Aorta (tissue), 5 donors: ENCODE measurements at regions not wholly inside any gene's neighbourhood (a gene's known extent, or its start where the extent isn't known, plus 50 kb on each side); places are given as distances from the start of the nearest gene placed in this dataset.

Experiments used
- ATAC-seq: fragments of 200-7000 bp; cut with Tn5 transposase; one replicate; pipeline ENCODE4 v1.9.1; 2022; ENCODE audit warnings: moderate library complexity; ENCODE audit not compliant: low FRiP score
- DNase-seq, 2 donors: peaks; one replicate each; pipeline ENCODE4 v3.0.0-alpha.2; 2020
- H3K27ac ChIP-seq, 2 donors: one replicate each; pipeline ENCODE4 v1.5.1; 2013; ENCODE audit warnings: low read length in 2 of 2, mild to moderate bottlenecking in 2 of 2, moderate library complexity in 2 of 2, control low read depth in 1 of 2, inconsistent platforms in 1 of 2, low read depth in 1 of 2
- H3K27me3 ChIP-seq, 2 donors: one replicate each; pipeline ENCODE4 v1.6.1; 2013; ENCODE audit warnings: control low read depth in 1 of 2, low read length in 1 of 2, mild to moderate bottlenecking in 1 of 2, moderate library complexity in 1 of 2; ENCODE audit not compliant: insufficient read depth in 2 of 2, control insufficient read depth in 1 of 2
- H3K36me3 ChIP-seq, 2 donors: one replicate each; pipeline ENCODE4 v1.6.1; 2013; ENCODE audit warnings: control low read depth in 1 of 2, low read length in 1 of 2, mild to moderate bottlenecking in 1 of 2; ENCODE audit not compliant: insufficient read depth in 2 of 2, control insufficient read depth in 1 of 2
- H3K4me1 ChIP-seq, 2 donors: one replicate each; pipeline ENCODE4 v1.6.1; 2013; ENCODE audit warnings: low read length in 2 of 2, control low read depth in 1 of 2, mild to moderate bottlenecking in 1 of 2, moderate library complexity in 1 of 2; ENCODE audit not compliant: insufficient read depth in 2 of 2, control insufficient read depth in 1 of 2
- H3K4me3 ChIP-seq, 2 donors: one replicate each; pipeline ENCODE4 v1.5.1; 2013; ENCODE audit warnings: low read length in 2 of 2, control low read depth in 1 of 2, mild to moderate bottlenecking in 1 of 2
- H3K9me3 ChIP-seq: one replicate; pipeline ENCODE4 v1.6.1; 2013; ENCODE audit warnings: mild to moderate bottlenecking, low read length; ENCODE audit not compliant: control insufficient read depth
- WGBS, 2 donors: extraction: QIAGEN DNeasy Blood & Tissue Kit; methylation state at CpG; one replicate each; pipeline ENCODE4 v1.1.7; 2013; 5-methylcytosine and 5-hydroxymethylcytosine counted together
- intact Hi-C, 2 donors: fragments of 100-400 bp; cut with DNase I; formaldehyde crosslinking; loops; one replicate each; pipeline versions ENCODE4 v1.14.2 to v1.15.0; 2022
- donor health status: healthy with polysubstance abuse.
- donor health status: Bipolar disorder and iron deficiency.
- donor health status: DM: no; HTN: no; CAD: no.
- donor health status: DM: no; HTN: no; CAD: no.
- donor health status: DM: yes; HTN: yes; CAD: no.

DNA sequence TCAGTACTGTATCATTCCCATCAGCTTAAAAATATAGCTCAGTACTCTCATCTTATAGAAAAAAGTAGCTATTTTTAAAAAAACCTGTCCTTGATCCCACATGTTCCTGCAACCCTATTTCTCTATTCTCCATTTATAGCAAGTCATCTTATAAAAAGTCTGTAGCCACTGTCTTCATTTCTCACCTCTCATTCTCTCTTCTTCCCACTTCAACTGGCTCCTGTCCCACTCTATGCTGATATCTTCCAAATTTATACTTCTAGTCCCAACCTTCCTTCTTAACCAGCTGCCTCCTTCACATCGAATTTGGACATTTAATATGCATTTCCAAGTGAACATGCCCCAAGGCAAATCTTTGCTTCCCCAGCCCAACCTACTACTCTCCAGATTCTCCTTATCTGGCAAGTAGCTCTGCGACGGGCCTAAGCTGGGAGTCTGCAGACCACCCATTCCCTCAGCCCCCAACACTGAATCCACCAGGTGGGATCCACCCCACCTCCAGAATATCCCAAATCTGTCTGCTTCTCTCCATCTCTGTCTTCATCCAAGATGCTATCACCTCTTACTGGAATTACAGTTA lies 52.0 kb upstream of the TANC2 start:
- WGBS, 2 donors: 85 to 91% methylated on average over 3 of the region's 3 CpGs
- no peak overlapping the region for H3K27ac ChIP-seq
- DNase-seq (no peak), ATAC-seq (no peak)
- H3K4me1 ChIP-seq: peaks cover 0 to 2% of the 10 kb centered on the region in 2 donors
- no peak overlapping the region for H3K4me3 ChIP-seq
- peaks cover 0 to 2% of the 10 kb centered on the region in 2 donors for H3K27me3 ChIP-seq
- H3K9me3 ChIP-seq: peaks cover 3% of the 10 kb centered on the region
- intact Hi-C loops: no loop called here
- no peaks in the 10 kb centered on the region for H3K36me3 ChIP-seq

GRCh38 chr17:62912363-62912762 lies 53.7 kb upstream of the TANC2 start:
- ATAC-seq: no peak
- peaks cover 0 to 2% of the 10 kb centered on the region in 2 donors for H3K27me3 ChIP-seq
- no peaks in the 10 kb centered on the region for H3K36me3 ChIP-seq
- H3K4me3 ChIP-seq: no peak overlapping the region
- no peak overlapping the region for H3K27ac ChIP-seq
- no peaks in the 10 kb centered on the region for H3K4me1 ChIP-seq
- WGBS, 2 donors: 89 to 96% methylated on average over 4 of the region's 4 CpGs
- intact Hi-C loops: no loop called here
- no peak for DNase-seq
- peaks cover 3% of the 10 kb centered on the region for H3K9me3 ChIP-seq

DNA sequence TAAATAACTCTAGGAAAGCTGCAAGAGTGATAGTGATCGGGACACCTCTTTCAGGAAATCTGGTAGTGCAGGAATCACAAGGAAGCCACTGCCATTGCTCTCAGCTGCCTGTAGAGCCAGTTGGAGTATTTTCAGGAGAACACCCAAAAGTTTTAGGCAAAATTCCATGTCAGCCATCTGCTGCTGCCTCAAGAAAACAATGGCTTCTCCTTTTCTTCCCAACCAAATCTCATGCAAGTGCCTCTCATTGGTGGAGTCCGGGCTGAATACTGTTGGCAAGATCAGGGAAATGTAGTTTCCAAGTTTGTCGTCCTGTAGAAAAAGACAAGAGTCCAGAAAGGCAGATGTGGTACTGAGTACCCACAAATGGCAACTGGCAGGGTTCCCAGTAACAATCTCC lies 54.9 kb upstream of the TANC2 start:
- DNase-seq (no peak), ATAC-seq (no peak)
- Histone ChIP-seq H3K4me3 (no peak overlapping the region), H3K9me3 (peaks cover 3% of the 10 kb centered on the region), H3K27me3 (peaks cover 0 to 2% of the 10 kb centered on the region in 2 donors), H3K36me3 (no peaks in the 10 kb centered on the region), H3K27ac (no peak overlapping the region), H3K4me1 (no peaks in the 10 kb centered on the region)
- intact Hi-C loops: no loop called here
- WGBS, 2 donors: 29 to 30% methylated on average over 3 of the region's 3 CpGs

DNA sequence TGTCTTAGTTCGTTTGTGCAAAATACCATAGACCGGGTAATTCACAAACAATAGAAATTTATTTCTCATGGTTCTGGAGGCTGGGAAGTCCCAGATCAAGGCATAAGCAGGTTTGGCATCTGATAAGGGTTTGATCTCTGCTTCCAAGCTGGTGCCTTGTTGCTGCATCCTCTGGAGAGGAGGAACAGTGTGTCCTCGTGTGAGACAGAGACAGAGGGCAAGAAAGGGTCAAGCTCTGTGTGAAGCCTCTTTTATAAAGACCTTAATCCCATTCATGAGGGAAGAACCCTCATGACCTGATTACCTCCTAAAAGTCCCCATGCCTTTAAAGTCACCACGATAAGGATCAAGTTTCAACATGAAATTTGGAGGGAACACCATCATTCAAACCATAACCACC lies 55.8 kb upstream of the TANC2 start:
- WGBS, 2 donors: 93 to 95% methylated on average over 4 of the region's 4 CpGs
- ATAC-seq: no peak
- Histone ChIP-seq H3K4me1 (no peaks in the 10 kb centered on the region), H3K4me3 (no peak overlapping the region), H3K27me3 (peaks cover 0 to 2% of the 10 kb centered on the region in 2 donors), H3K9me3 (peaks cover 3% of the 10 kb centered on the region), H3K36me3 (no peaks in the 10 kb centered on the region), H3K27ac (no peak overlapping the region)
- no peak for DNase-seq
- intact Hi-C loops: no loop called here

DNA sequence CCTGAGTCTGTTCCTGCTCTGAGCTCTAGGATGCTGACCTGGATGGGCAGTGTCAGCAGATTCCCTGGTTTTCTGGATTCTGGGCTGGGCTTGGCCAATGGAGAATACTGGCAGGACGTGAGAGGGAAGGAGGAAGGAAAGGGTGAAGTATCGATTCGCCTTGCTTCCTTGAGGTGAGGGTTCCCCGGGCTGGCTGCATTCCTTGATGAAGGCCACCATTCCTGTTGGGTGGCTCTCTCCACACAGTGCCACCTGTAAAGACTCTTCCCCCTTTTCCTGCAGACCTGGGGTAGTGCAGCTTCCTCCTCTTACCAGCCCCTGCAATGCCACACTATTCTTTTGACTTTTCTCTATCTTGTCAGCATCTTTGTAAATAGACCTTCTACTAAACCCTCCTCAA lies 58.1 kb upstream of the TANC2 start:
- H3K4me3 ChIP-seq: no peak overlapping the region
- peaks cover 0 to 2% of the 10 kb centered on the region in 2 donors for H3K27me3 ChIP-seq
- intact Hi-C loops: no loop called here
- peaks cover 2% of the 10 kb centered on the region for H3K9me3 ChIP-seq
- no peak overlapping the region for H3K27ac ChIP-seq
- 95 to 96% methylated on average over 4 of the region's 4 CpGs for WGBS, 2 donors
- H3K36me3 ChIP-seq: no peaks in the 10 kb centered on the region
- ATAC-seq (no peak), DNase-seq (no peak)
- no peaks in the 10 kb centered on the region for H3K4me1 ChIP-seq

DNA sequence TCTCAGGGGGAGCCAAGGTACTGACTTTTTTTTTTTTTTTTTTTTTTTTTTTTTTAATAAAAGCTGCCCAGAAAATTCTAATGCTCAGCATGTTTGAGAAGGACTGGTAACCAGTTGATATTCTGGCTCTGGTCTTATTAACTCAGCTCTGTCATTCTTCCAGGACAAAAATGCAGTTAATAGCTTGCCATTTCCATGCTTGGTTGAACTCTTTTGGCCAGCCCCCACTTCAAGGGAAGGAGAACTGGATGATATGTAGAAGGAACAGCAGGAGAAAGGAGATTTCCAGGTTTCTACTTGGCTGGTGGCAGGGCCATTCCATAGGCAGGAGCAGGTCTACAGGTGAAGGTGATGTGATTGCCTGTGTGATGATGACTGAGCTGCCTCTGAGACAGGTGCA lies 59.2 kb upstream of the TANC2 start:
- peaks cover 0 to 2% of the 10 kb centered on the region in 2 donors for H3K27me3 ChIP-seq
- intact Hi-C loops: no loop called here
- no peak overlapping the region for H3K27ac ChIP-seq
- no peaks in the 10 kb centered on the region for H3K4me1 ChIP-seq
- DNase-seq (no peak), ATAC-seq (no peak)
- no peak overlapping the region for H3K4me3 ChIP-seq
- H3K9me3 ChIP-seq: peaks cover 2% of the 10 kb centered on the region
- no peaks in the 10 kb centered on the region for H3K36me3 ChIP-seq

DNA sequence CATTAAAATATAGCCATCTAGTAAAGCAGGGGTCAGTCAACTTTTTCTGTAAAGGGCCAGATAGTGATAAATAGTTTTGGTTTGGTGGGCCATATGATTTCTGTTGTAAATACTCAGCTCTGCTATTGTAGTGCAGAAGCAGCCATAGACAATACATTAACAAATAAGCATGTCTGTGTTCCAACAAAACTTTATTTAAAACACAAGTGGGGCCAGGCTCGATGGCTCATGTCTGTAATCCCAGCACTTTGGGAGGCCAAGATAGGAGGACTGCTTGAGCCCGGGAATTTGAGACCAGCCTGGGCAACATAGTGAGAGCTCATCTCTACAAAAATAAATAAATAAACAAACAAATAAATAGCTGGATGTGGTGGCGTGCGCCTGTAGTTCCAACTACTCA lies 60.8 kb upstream of the TANC2 start:
- no peaks in the 10 kb centered on the region for H3K4me1 ChIP-seq
- H3K4me3 ChIP-seq: no peak overlapping the region
- H3K36me3 ChIP-seq: no peaks in the 10 kb centered on the region
- no peak for DNase-seq
- 81 to 89% methylated on average over 4 of the region's 4 CpGs for WGBS, 2 donors
- ATAC-seq: no peak
- H3K27me3 ChIP-seq: no peaks in the 10 kb centered on the region
- no peak overlapping the region for H3K27ac ChIP-seq
- peaks cover under 1% of the 10 kb centered on the region for H3K9me3 ChIP-seq
- intact Hi-C loops: no loop called here

DNA sequence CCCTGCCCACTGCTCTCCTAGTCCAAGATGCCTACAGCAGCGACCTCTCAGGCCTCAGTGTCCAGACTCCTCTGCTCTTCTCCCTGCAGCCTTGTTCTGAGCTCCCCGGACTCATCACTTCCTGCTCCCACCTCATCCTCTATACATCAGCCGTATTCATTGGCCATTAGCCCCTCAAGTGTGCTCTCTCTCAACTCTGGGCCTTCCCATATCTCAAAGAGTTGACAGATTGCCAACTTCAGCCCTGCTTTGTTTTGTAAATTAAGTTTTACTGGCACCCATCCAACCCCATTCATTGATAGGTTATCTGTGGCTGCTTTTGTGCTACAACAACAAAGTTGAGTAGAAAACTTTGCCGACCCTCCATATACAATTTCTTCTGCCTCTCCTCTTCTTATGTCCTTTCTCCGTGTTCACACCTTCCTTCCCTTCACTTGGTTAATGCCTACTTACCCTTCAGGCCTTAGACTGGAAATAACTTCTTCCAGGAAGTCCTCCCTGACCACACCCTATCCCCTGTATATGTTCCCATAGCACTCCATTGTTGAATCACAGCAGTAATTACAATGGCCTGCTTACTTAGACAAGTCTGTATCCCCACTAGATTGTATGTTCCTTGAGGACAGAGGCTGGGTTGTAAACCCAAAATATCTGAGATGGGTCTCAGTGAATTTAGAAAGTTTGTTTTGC lies 63.4 kb upstream of the TANC2 start:
- ATAC-seq (no peak), DNase-seq (no peak)
- no peaks in the 10 kb centered on the region for H3K36me3 ChIP-seq
- 82 to 87% methylated on average over 5 of the region's 5 CpGs for WGBS, 2 donors
- H3K27me3 ChIP-seq: no peaks in the 10 kb centered on the region
- intact Hi-C loops: no loop called here
- H3K9me3 ChIP-seq: no peaks in the 10 kb centered on the region
- H3K4me1 ChIP-seq: no peaks in the 10 kb centered on the region
- no peak overlapping the region for H3K4me3 ChIP-seq
- H3K27ac ChIP-seq: no peak overlapping the region

GRCh38 chr17:62901544-62901943 lies 64.5 kb upstream of the TANC2 start:
- H3K36me3 ChIP-seq: no peaks in the 10 kb centered on the region
- WGBS, 2 donors: 93 to 94% methylated on average over 8 of the region's 8 CpGs
- H3K9me3 ChIP-seq: no peaks in the 10 kb centered on the region
- no peak overlapping the region for H3K27ac ChIP-seq
- DNase-seq (no peak), ATAC-seq (no peak)
- H3K4me3 ChIP-seq: no peak overlapping the region
- H3K4me1 ChIP-seq: peaks cover 0 to 5% of the 10 kb centered on the region in 2 donors
- no peaks in the 10 kb centered on the region for H3K27me3 ChIP-seq
- intact Hi-C loops: no loop called here
